NCI-H748 treated with DMSO at 0.1 percent for 48 hours (cell line): ENCODE measurements at regions not wholly inside any gene's neighbourhood (a gene's known extent, or its start where the extent isn't known, plus 50 kb on each side); places are given as distances from the start of the nearest gene placed in this dataset.
A peak's percentile ranks its signal among the peaks of the same experiment; 100 is the strongest.
"Not testable (repeated sequence)": the region's sequence is repeated elsewhere in the genome, so short reads cannot be mapped to it uniquely, and the experiment has no call there.

Source experiments
- DNase-seq: peaks from one replicate; lab custom pipeline; 2025; lab: John Stamatoyannopoulos, UW

DNA sequence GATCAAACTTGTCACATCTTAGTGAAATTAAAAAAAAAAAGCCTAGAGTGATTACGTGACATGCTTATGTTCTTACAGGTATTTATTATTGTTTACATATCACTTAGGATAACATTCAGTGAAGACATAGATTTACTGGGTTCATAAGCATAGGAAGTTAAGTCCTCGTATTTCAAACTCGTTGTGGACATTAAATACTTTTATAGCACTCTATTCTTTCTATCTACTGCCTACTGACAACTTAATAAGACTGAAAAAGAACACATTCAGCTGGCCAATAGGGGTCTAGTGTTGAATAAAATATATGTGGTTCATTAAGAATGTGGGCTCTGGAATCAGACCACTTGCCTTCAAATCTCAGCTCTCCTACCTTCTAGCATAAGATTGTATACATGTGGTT lies 1927.4 kb downstream of the PCDH9 start:
- no peak for DNase-seq

GRCh38 chr13:65301506-65301905 lies 1928.6 kb downstream of the PCDH9 start:
- no peak for DNase-seq

DNA sequence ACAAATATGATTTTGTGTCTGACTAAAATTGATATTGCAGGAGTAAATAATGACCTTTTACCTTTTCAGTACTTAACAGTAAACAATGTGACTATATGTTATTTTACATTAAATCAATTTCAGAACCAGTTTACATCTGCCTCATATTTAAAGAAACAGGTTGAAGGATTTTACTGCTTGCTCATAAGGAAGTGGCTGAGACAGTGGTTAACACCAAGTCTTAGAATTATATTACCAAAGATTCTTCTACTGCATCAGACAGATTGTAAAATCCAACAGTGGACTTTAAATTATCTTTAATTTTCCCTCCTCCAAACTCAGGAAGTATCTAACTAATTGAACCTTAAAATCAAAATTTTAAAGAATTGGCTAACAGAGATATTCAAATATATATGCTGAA lies 1929.9 kb downstream of the PCDH9 start:
- DNase-seq, result no peak

- no peak for DNase-seq
These were observed 1936.5 kb downstream of the PCDH9 start for GRCh38 chr13:65293530-65294198.

DNA sequence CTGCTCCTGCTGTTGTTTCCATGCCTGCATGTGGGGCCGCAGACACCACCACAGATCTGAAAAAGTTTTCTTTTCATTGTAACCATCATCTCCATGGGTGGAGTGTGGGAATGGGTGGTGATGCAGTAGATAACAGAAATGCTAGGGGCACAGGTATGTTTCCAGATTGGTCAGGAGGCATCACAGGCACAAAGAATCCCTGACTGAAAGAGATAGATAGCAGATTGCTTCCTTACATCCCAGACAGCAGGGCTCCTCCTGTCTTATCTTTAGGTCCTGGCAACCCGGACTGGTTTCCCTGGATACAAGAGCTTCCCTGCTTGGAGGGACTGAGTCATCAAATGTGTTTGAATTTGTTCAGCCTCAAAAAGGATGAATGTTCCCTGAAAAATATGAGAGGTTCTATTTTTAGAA lies 1937.6 kb downstream of the PCDH9 start:
- peak; percentile 20 for DNase-seq

GRCh38 chr13:65287405-65287804 lies 1942.7 kb downstream of the PCDH9 start:
- no peak for DNase-seq

DNA sequence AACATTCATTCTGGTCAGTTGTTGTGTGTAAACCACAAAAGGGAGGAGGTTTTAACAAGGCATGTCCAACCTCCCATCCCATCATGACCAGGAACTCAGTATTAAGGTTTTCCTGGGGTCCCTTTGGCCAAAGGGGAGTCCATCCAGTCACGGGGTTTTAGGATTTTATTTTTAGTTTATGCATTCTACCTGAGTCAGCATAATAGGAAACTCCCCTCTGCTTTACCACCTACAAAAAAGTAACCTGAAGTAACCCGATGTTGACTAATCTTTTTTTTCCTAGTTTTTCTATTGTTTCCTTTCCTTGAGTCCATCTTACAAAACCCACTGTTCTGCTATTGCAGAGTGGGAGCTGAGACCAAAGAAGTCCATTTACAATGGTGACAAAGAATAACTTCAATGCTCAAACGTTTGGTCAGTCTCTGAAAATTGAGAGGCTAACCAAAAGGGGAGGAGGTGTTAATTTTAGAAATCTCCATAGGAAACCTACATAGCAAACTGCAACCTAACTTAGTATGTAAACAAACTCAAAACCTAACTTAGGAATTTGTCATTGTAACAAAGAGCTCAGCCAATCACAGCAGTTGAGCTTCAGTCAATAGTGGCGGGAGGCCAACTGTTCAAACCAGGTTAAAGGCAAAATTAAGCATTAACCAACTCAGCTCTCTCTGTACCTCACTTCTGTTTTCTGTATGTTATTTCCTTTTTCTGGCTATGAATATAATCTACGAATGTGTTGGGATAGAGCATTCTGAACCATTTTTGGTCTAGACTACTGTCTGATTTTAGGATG lies 1954.1 kb downstream of the PCDH9 start:
- DNase-seq, result no peak

GRCh38 chr13:65275108-65275507 lies 1955.0 kb downstream of the PCDH9 start:
- DNase-seq, result no peak

DNA sequence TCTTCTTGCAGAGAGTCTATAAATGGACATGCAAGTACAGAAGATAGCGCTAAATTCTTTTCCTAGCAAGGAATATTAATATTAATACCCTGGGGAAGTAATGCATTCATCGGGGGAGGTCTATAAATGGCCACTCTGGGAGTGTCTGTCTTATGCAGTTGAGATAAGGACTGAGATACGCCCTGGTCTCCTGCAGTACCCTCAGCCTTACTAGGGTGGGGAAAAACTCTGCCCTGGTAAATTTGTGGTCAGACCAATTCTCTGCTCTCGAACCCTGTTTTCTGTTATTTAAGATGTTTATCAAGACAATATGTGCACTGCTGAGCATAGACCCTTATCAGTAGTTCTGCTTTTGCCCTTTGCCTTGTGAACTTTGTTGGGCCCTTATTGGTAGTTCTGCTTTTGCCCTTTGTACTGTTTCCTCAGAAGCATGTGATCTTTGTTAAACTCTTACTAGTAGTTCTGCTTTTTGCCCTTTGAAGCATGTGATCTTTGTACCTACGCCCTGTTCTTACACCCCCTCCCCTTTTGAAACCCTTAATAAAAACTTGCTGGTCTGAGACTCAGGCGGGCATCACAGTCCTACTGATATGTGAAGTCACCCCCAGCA lies 1956.2 kb downstream of the PCDH9 start:
- not testable (repeated sequence) for DNase-seq

- DNase-seq, result no peak
These were observed 1962.1 kb downstream of the PCDH9 start for GRCh38 chr13:65268009-65268408.

DNA sequence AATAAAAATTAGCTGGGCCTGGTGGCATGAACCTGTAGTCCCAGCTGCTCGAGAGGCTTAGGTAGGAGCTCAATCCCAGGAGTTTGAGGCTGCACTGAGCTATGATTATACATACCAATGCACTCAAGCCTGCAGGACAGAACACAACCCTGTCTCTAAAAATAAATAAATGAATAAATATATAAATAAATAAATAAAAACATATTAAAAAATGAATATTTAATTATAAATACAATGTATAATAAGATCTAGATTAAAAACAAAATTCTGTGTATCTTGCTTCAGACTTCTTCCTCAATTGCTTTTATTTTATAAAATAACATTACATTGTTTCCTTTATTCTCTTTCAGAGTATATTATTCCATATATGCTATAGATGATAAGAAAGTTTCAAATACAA lies 1964.1 kb downstream of the PCDH9 start:
- DNase-seq, result no peak

DNA sequence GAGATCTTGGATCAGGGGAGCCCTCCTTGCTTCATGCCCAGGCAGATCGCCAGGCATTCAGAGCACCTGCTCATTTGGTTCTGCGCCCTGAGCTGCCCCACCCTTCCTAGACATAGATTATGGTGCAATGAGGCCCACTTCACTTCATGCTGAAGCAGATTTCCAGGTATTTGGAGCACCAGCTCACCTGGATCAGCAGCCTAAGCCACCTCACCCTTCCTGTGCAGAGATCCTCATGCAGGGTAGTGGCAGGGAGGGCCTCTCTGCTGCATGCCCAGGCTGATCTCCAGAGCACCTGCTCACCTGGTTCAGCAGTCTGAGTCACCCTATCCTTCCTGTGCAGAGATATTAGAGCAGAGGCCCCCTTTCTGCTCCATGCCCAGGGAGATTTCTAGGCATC lies 1966.1 kb downstream of the PCDH9 start:
- no peak for DNase-seq

GRCh38 chr13:65260946-65261891 lies 1968.9 kb downstream of the PCDH9 start:
- no peak for DNase-seq

DNA sequence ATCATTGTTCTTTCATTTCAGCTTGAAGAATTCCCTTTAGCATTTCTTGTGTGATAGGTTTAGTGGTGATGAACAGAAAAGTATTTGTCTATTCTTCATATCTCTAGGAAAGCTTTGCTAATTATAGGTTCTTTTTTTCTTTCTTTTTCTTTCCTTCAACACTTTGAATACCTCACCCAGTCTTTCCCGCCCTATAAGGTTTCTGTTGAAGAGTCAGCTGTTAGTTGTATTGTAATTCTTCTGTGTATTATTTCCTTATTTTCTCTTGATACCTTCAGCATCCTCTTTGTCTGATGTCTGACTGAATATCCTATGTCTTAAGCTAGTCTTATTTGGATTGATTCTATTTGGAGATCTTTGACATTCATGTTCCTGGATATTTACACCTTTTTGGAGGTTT lies 1989.4 kb downstream of the PCDH9 start:
- no peak for DNase-seq

GRCh38 chr13:65236841-65237418 lies 1993.2 kb downstream of the PCDH9 start:
- no peak for DNase-seq

DNA sequence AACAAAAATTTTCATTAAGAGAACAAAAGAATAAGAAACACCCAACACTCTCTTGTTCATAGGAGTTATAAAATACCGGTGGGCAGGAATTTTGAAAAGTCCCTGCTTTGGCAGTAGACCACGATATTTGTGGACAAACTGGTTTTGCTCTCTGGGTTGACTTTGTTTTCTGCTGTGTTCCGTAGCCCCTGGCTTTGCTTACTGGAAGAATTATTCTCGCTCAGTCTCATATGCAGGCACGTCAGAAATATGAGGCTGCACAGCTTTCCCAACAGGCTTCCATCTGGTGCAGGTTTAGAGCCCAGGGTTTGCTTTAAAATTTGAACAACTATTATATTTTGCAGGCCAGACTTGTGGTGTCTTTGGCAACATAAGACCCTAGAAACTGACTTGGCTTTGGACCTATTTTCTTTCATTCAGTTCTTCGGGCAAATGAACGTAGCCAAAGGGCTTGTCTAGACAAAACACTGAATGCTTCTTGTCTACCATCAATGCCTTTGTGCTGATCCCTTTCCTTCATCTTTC lies 2012.6 kb downstream of the PCDH9 start:
- no peak for DNase-seq

GRCh38 chr13:65202845-65203244 lies 2027.3 kb downstream of the PCDH9 start:
- not testable (repeated sequence) for DNase-seq

DNA sequence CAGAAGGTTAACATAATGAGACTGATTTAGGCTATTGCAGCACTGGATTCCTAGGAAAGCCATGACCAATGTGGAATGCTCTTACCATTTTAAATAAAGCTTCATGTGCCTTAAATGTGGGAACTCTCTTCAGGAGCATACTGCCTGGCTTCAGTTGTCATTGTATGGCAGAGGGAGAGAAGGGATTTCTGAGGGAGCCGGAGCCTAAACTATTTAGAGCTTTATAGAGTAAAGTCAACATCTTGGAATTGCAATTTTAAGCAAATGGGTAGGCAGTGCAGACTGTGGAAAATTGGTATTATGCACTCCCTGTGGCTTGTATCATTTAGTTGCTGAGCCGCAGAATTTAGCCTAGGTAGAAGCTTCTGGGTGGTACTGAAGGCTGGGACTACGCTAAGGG lies 2041.4 kb downstream of the PCDH9 start:
- no peak for DNase-seq

DNA sequence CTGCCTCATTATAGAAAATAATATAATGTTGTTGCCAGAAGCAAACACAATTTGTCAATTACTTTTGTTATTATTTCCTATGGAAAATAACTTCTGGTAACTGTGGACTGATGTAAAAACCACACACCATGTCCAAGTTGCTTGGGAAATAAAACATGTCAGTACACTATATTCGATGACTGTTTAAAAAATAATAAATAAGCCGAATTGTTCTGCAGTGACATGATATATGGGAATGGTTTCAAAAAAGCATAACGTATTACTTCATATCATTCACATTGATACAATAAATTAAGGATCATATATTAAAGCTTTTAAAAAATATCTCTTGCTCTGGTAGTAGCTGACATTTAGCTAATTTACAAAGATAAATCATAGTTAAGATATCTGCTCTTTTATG lies 2062.1 kb downstream of the PCDH9 start:
- no peak for DNase-seq

DNA sequence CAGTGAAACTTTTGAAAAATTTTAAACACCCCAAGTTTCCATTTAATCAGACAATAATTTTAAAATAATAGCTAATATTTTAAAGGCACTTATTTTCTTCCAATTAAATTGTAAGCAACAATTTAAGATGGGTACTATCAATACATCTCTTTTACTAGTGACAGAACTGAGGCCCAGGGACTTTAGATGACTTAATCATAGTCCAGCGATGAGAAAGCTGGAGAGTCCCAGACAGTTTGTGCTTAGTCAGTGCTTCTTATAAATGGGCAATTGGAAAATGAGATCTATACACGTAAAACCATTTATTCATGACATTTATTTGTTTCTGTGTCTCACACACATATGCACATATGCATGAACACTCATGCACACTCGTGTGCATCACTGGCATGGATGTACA lies 2063.5 kb downstream of the PCDH9 start:
- DNase-seq, result no peak

DNA sequence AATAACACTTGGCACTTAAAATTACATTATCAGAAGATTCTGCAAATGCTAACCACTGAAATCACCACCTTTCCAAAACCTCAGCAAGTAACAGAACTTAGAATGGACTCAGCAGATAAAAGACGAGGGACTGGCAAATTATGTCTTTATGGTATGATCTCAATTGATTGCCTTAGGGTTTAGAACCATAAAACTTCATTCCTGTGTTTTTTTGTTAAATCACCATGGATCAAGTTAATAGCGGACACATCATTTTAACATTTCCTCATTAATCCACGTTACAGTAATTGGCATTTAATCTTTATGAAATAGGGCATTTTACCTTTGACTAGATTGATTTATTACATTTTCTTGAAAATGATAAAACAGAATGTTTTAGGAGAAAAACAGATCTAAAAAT lies 2070.3 kb downstream of the PCDH9 start:
- DNase-seq, result no peak

DNA sequence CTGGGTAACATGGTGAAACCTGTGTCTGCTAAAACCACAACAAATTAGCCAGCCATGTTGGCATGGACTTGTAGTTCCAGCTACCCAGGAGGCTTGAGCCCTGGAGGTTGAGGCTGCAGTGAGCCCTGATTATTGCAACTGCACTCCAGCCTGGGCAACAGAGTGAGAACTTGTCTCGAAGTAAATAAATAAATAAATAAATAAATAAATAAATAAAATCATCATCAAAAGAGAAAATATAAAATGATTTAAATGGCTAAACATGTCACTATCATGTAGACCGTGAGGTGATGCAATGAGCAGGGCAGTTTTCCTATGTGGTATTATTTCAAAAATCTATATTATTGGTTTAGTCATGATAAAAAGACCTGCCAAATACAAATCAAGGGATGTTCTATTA lies 2074.3 kb downstream of the PCDH9 start:
- DNase-seq, result no peak
